Astrocyte (in vitro differentiated cells and primary cell): ENCODE measurements at regions not wholly inside any gene's neighbourhood (a gene's known extent, or its start where the extent isn't known, plus 50 kb on each side); places are given as distances from the start of the nearest gene placed in this dataset.

Experiments
- DNase-seq: peaks from one replicate; pipeline ENCODE4 v3.0.0-alpha.2; 2010; ENCODE audit warnings: low read depth
- FAIRE-seq: peaks from 2 replicates; lab custom pipeline; 2011; peaks lifted over from hg19 to GRCh38; lab: Jason Lieb, UNC
- H2AFZ ChIP-seq: 2 replicates; pipeline ENCODE4 v1.6.0; 2012; ENCODE audit warnings: low read depth, low read length, inconsistent platforms
- H3K27ac ChIP-seq: 2 replicates; pipeline ENCODE4 v1.5.1; 2011; ENCODE audit warnings: low read depth, low read length, inconsistent platforms
- H3K27me3 ChIP-seq: 2 replicates; pipeline ENCODE4 v1.6.0; 2011; ENCODE audit warnings: low read length, inconsistent platforms; ENCODE audit not compliant: insufficient read depth
- H3K36me3 ChIP-seq: 2 replicates; pipeline ENCODE4 v1.5.1; 2011; ENCODE audit warnings: low read length, inconsistent platforms; ENCODE audit not compliant: insufficient read depth
- H3K4me1 ChIP-seq: 2 replicates; pipeline ENCODE4 v1.5.1; 2011; ENCODE audit warnings: low read length, inconsistent platforms; ENCODE audit not compliant: insufficient read depth
- H3K4me2 ChIP-seq: 2 replicates; pipeline ENCODE4 v1.6.0; 2012; ENCODE audit warnings: low read length, inconsistent platforms
- H3K4me3 ChIP-seq: 2 replicates; pipeline ENCODE4 v1.5.1; 2011; ENCODE audit warnings: low read depth, mild to moderate bottlenecking, low read length, inconsistent platforms; ENCODE audit not compliant: insufficient read depth
- H3K79me2 ChIP-seq: 2 replicates; pipeline ENCODE4 v1.6.0; 2012; ENCODE audit warnings: mild to moderate bottlenecking, low read length, inconsistent platforms; ENCODE audit not compliant: insufficient read depth
- H3K9ac ChIP-seq: 2 replicates; pipeline ENCODE4 v1.6.0; 2012; ENCODE audit warnings: mild to moderate bottlenecking, low read length, inconsistent platforms
- H3K9me3 ChIP-seq: 2 replicates; pipeline ENCODE4 v1.5.1; 2012; ENCODE audit warnings: low read depth, mild to moderate bottlenecking, low read length, inconsistent platforms; ENCODE audit not compliant: insufficient read depth
- H4K20me1 ChIP-seq: 2 replicates; pipeline ENCODE4 v1.6.0; 2012; ENCODE audit warnings: low read length, inconsistent platforms; ENCODE audit not compliant: insufficient read depth
- H3K27ac Mint-ChIP-seq: one replicate; pipeline ENCODE4 v1.8.0; 2021; ENCODE audit warnings: mild to moderate bottlenecking, mixed read lengths; ENCODE audit not compliant: unreplicated experiment
- H3K27me3 Mint-ChIP-seq: one replicate; pipeline ENCODE4 v1.8.0; 2021; ENCODE audit warnings: low read depth, mixed read lengths; ENCODE audit not compliant: unreplicated experiment
- H3K36me3 Mint-ChIP-seq: one replicate; pipeline ENCODE4 v1.8.0; 2021; ENCODE audit warnings: low read depth, mixed read lengths; ENCODE audit not compliant: unreplicated experiment
- H3K4me1 Mint-ChIP-seq: one replicate; pipeline ENCODE4 v1.8.0; 2021; ENCODE audit warnings: low read depth, mixed read lengths; ENCODE audit not compliant: unreplicated experiment
- H3K4me3 Mint-ChIP-seq: one replicate; pipeline ENCODE4 v1.8.0; 2021; ENCODE audit warnings: mild to moderate bottlenecking, moderate library complexity, mixed read lengths; ENCODE audit not compliant: unreplicated experiment
- H3K9me3 Mint-ChIP-seq: one replicate; pipeline ENCODE4 v1.8.0; 2021; ENCODE audit warnings: mild to moderate bottlenecking, mixed read lengths; ENCODE audit not compliant: unreplicated experiment
- EZH2 ChIP-seq: IDR thresholded peaks from 2 replicates; pipeline ENCODE4 v1.6.1; 2012; ENCODE audit warnings: mild to moderate bottlenecking, low read length, inconsistent platforms; ENCODE audit not compliant: insufficient read depth
- TF ChIP-seq, protein P1 (sequence below): IDR thresholded peaks from 2 replicates; pipeline ENCODE4 v1.5.1; 2011; ENCODE audit warnings: low read depth, mild to moderate bottlenecking, inconsistent platforms, low read length, moderate library complexity; ENCODE audit not compliant: insufficient read depth

DNA sequence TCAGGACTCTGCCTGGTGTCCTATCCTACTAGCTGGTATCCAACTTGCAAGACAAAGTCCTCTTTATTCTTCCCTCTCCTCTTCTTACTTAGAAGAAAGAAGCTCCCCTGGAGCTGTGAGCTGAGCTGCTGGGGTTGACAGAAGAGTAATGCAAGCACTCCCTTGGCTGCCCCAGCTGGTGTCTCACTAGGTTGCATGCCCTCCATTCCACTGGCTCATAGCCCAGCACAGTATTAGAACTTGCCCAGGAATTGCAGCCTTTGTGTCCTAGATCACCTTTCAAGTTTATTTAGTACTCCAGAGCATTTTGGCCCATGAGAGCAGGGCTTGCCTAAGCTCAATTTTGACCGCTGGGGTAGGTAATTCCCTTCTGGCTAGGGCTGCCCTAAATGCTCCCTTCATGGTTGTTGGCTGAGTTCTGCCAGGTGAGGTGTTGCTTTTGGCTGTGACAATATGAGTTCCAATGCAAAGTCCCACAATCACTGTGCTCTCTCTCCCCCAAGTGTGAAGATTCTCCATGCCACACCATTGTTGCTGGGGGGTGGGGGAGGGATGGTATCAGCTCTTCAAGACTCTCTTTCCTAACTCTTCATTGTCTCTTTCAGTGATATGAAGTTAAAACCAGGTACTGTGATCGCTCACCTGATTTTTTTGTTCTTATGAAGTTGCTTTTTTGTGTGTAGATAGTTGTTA lies 317.4 kb upstream of the DDHD1 start:
- no peaks in the 10 kb centered on the region for H3K36me3 ChIP-seq
- DNase-seq (peak; percentile 49), FAIRE-seq (no peak)
- H3K27me3 ChIP-seq: no peaks in the 10 kb centered on the region
- H3K4me2 ChIP-seq: no peak overlapping the region
- Mint-ChIP-seq H3K4me1 (peaks cover 4% of the 10 kb centered on the region), H3K27me3 (no peaks in the 10 kb centered on the region), H3K4me3 (no peak overlapping the region), H3K27ac (no peak overlapping the region), H3K36me3 (no peaks in the 10 kb centered on the region), H3K9me3 (no peaks in the 10 kb centered on the region)
- no peaks in the 10 kb centered on the region for H4K20me1 ChIP-seq
- TF ChIP-seq, protein P1, sequence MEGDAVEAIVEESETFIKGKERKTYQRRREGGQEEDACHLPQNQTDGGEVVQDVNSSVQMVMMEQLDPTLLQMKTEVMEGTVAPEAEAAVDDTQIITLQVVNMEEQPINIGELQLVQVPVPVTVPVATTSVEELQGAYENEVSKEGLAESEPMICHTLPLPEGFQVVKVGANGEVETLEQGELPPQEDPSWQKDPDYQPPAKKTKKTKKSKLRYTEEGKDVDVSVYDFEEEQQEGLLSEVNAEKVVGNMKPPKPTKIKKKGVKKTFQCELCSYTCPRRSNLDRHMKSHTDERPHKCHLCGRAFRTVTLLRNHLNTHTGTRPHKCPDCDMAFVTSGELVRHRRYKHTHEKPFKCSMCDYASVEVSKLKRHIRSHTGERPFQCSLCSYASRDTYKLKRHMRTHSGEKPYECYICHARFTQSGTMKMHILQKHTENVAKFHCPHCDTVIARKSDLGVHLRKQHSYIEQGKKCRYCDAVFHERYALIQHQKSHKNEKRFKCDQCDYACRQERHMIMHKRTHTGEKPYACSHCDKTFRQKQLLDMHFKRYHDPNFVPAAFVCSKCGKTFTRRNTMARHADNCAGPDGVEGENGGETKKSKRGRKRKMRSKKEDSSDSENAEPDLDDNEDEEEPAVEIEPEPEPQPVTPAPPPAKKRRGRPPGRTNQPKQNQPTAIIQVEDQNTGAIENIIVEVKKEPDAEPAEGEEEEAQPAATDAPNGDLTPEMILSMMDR: no peak
- TF ChIP-seq EZH2: no peak
- H3K9me3 ChIP-seq: no peaks in the 10 kb centered on the region
- no peak overlapping the region for H3K4me3 ChIP-seq
- no peak overlapping the region for H3K9ac ChIP-seq
- no peaks in the 10 kb centered on the region for H3K79me2 ChIP-seq
- no peaks in the 10 kb centered on the region for H3K4me1 ChIP-seq
- H2AFZ ChIP-seq: no peak overlapping the region
- H3K27ac ChIP-seq: no peak overlapping the region

GRCh38 chr14:53468876-53469275 lies 315.8 kb upstream of the DDHD1 start:
- H3K4me3 Mint-ChIP-seq: no peak overlapping the region
- Histone ChIP-seq H3K36me3 (no peaks in the 10 kb centered on the region), H3K79me2 (no peaks in the 10 kb centered on the region), H3K9me3 (no peaks in the 10 kb centered on the region), H3K4me2 (no peak overlapping the region), H3K27ac (no peak overlapping the region), H3K27me3 (no peaks in the 10 kb centered on the region), H4K20me1 (no peaks in the 10 kb centered on the region), H3K4me1 (no peaks in the 10 kb centered on the region), H3K9ac (no peak overlapping the region), H3K4me3 (no peak overlapping the region), H2AFZ (no peak overlapping the region)
- DNase-seq (no peak), FAIRE-seq (no peak)
- H3K9me3 Mint-ChIP-seq: no peaks in the 10 kb centered on the region
- H3K27me3 Mint-ChIP-seq: no peaks in the 10 kb centered on the region
- H3K36me3 Mint-ChIP-seq: no peaks in the 10 kb centered on the region
- TF ChIP-seq EZH2: no peak
- TF ChIP-seq, protein P1: no peak
- H3K4me1 Mint-ChIP-seq: peaks cover 4% of the 10 kb centered on the region
- no peak overlapping the region for H3K27ac Mint-ChIP-seq

DNA sequence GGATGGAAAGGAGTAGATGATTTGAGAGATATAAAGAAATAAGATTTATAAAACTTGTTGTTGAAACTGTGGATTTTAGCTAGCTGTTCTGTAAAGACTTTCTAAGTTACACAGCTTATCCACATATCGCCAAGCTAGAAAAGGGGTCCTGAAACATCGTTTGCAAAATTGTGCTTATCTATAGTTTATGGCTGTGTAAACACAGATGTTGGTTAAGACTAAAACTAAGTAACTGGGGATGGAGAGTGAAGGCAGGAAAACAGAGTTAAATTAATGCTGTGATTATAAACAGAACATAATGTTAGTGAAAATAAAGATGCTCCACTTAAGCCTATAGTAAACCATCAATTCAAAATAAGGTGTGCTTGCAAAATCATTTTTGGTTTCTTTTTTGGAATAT lies 311.3 kb upstream of the DDHD1 start:
- Histone ChIP-seq H4K20me1 (no peaks in the 10 kb centered on the region), H3K9ac (no peak overlapping the region), H3K79me2 (no peaks in the 10 kb centered on the region), H3K9me3 (no peaks in the 10 kb centered on the region), H3K27ac (no peak overlapping the region), H3K27me3 (no peaks in the 10 kb centered on the region), H2AFZ (no peak overlapping the region), H3K4me1 (no peaks in the 10 kb centered on the region), H3K4me3 (no peak overlapping the region), H3K36me3 (no peaks in the 10 kb centered on the region), H3K4me2 (no peak overlapping the region)
- Mint-ChIP-seq H3K4me1 (peaks cover 3% of the 10 kb centered on the region), H3K36me3 (no peaks in the 10 kb centered on the region), H3K4me3 (no peak overlapping the region), H3K27ac (no peak overlapping the region), H3K9me3 (no peaks in the 10 kb centered on the region), H3K27me3 (no peaks in the 10 kb centered on the region)
- FAIRE-seq (no peak), DNase-seq (no peak)
- TF ChIP-seq, protein P1: no peak
- TF ChIP-seq EZH2: no peak
